NCI-H446 (cell line): ENCODE measurements at regions not wholly inside any gene's neighbourhood (a gene's known extent, or its start where the extent isn't known, plus 50 kb on each side); places are given as distances from the start of the nearest gene placed in this dataset.

ENCODE experiments used
- DNase-seq, 2 experiments: peaks; one replicate each; lab custom pipeline; 2025; lab: John Stamatoyannopoulos, UW

- no peak for DNase-seq
Observed at GRCh38 chr11:119473901-119474681, 51.1 kb upstream of the THY1 start.

DNA sequence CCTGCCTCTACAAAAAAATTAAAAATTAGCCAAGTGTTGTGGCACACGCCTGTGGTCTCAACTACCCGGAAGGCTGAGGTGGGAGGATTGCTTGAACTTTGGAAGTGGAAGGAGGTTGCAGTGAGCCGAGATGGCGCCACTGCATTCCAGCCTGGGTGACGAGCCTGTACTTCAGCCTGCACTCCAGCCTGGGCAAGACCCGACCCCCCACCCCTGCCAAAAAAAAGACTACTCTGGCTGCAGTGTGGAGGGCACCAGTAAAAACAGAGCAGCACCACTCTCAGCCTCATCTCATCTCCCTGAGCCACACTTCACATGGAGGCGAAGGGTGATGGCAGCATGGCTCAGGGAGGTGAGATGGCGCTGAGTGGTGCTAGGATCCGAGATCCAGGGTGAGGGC, 50.3 kb upstream of the THY1 start:
- no peak for DNase-seq

DNA sequence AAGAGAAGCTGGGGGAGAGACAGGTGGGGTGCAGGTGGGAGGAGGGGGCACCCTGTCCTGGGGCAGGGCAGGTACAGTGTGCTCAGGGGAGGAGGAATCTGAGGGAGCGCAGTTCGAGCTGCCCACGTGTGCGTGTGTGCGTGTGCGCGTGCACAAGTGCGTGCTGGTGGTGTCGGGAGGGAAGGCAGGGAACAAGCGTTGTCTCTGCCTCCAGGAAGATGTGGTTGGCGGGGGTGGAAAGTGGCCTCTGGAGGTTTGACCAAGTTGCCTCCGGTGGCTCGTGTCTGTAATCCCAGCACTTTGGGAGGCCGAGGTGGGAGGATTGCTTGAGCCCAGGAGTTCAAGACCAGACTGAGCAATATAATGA, 49.9 kb upstream of the THY1 start:
- no peak for DNase-seq
